Liver (tissue), 8 donors: ENCODE measurements at regions not wholly inside any gene's neighbourhood (a gene's known extent, or its start where the extent isn't known, plus 50 kb on each side); places are given as distances from the start of the nearest gene placed in this dataset.

Source experiments
- DNase-seq: peaks from one replicate; pipeline ENCODE4 v3.0.0-alpha.2; 2017; ENCODE audit warnings: low spot score
- H3K27ac ChIP-seq, 2 donors: one replicate each; pipeline ENCODE4 v1.7.0; 2013; ENCODE audit warnings: inconsistent platforms in 2 of 2, low read length in 2 of 2, control low read depth in 1 of 2, low read depth in 1 of 2, mild to moderate bottlenecking in 1 of 2
- H3K27me3 ChIP-seq, 4 donors: one replicate each; pipeline versions ENCODE4 v1.6.1 to v1.7.0; 2013; ENCODE audit warnings: low read length in 3 of 4, inconsistent platforms in 1 of 4, mild to moderate bottlenecking in 1 of 4, moderate library complexity in 1 of 4; ENCODE audit not compliant: control insufficient read depth in 4 of 4, insufficient read depth in 4 of 4
- H3K36me3 ChIP-seq, 4 donors: one replicate each; pipeline versions ENCODE4 v1.6.1 to v1.7.0; 2013; ENCODE audit warnings: low read length in 3 of 4, mild to moderate bottlenecking in 3 of 4, low read depth in 1 of 4, moderate library complexity in 1 of 4; ENCODE audit not compliant: control insufficient read depth in 4 of 4, insufficient read depth in 3 of 4
- H3K4me1 ChIP-seq, 4 donors: one replicate each; pipeline versions ENCODE4 v1.6.1 to v1.7.0; 2013; ENCODE audit warnings: low read length in 3 of 4, mild to moderate bottlenecking in 3 of 4, moderate library complexity in 1 of 4; ENCODE audit not compliant: control insufficient read depth in 4 of 4, insufficient read depth in 4 of 4
- H3K4me3 ChIP-seq, 3 donors: one replicate each; pipeline versions ENCODE4 v1.6.1 to v1.7.0; 2013; ENCODE audit warnings: low read length in 3 of 3, control low read depth in 1 of 3, low read depth in 1 of 3, mild to moderate bottlenecking in 1 of 3
- H3K9ac ChIP-seq, 2 donors: one replicate each; pipeline ENCODE4 v1.7.0; 2013; ENCODE audit warnings: low read length in 2 of 2, mild to moderate bottlenecking in 2 of 2, moderate library complexity in 2 of 2, control low read depth in 1 of 2, low read depth in 1 of 2
- H3K9me3 ChIP-seq, 4 donors: one replicate each; pipeline versions ENCODE4 v1.6.1 to v1.7.0; 2013; ENCODE audit warnings: low read length in 3 of 4; ENCODE audit not compliant: control insufficient read depth in 4 of 4
- EGR1 ChIP-seq, 2 donors: IDR thresholded peaks; 2 replicates each; pipeline ENCODE4 v1.6.1; 2016 to 2018; ENCODE audit warnings: antibody characterized with exemption in 2 of 2, low read depth in 2 of 2
- FOXA1 ChIP-seq: IDR thresholded peaks from 2 replicates; pipeline ENCODE4 v1.6.1; 2016; ENCODE audit warnings: antibody characterized with exemption
- FOXA2 ChIP-seq: IDR thresholded peaks from 2 replicates; pipeline ENCODE4 v1.6.1; 2016; ENCODE audit warnings: antibody characterized with exemption
- GABPA ChIP-seq, 2 donors: IDR thresholded peaks in 1 of 2; conservative IDR thresholded peaks in 1 of 2; 2 replicates each; pipeline ENCODE4 v1.6.1; 2016; ENCODE audit warnings: antibody characterized with exemption in 2 of 2, mild to moderate bottlenecking in 1 of 2, moderate library complexity in 1 of 2
- HNF4A ChIP-seq, 2 donors: conservative IDR thresholded peaks; 2 replicates each; pipeline ENCODE4 v1.6.1; 2016; ENCODE audit warnings: antibody characterized with exemption in 2 of 2, mild to moderate bottlenecking in 2 of 2
- HNF4G ChIP-seq: IDR thresholded peaks from 2 replicates; pipeline ENCODE4 v1.6.1; 2016; ENCODE audit warnings: antibody characterized with exemption
- JUND ChIP-seq, 2 donors: IDR thresholded peaks; 2 replicates each; pipeline ENCODE4 v1.6.1; 2016; ENCODE audit warnings: antibody characterized with exemption in 2 of 2
- NR2F2 ChIP-seq: IDR thresholded peaks from 2 replicates; pipeline ENCODE4 v1.6.1; 2016; ENCODE audit warnings: antibody characterized with exemption
- RAD21 ChIP-seq, 2 donors: IDR thresholded peaks; 2 replicates each; pipeline ENCODE4 v1.6.1; 2016; ENCODE audit warnings: antibody characterized with exemption in 2 of 2, mild to moderate bottlenecking in 2 of 2
- RXRA ChIP-seq, 2 donors: IDR thresholded peaks; 2 replicates each; pipeline ENCODE4 v1.6.1; 2017 to 2018; ENCODE audit warnings: antibody characterized with exemption in 2 of 2, mild to moderate bottlenecking in 1 of 2
- TAF1 ChIP-seq: conservative IDR thresholded peaks from 2 replicates; pipeline ENCODE4 v1.6.1; 2016; ENCODE audit warnings: antibody characterized with exemption, mild to moderate bottlenecking
- YY1 ChIP-seq: IDR thresholded peaks from 2 replicates; pipeline ENCODE4 v1.6.1; 2016; ENCODE audit warnings: antibody characterized with exemption, mild to moderate bottlenecking
- WGBS: extraction: QIAGEN DNeasy Blood & Tissue Kit; methylation state at CpG from one replicate; pipeline ENCODE4 v1.1.7; 2013; 5-methylcytosine and 5-hydroxymethylcytosine counted together
- TF ChIP-seq, protein P1 (sequence below): IDR thresholded peaks from 2 replicates; pipeline ENCODE4 v1.6.1; 2016; ENCODE audit warnings: antibody characterized with exemption
- TF ChIP-seq, protein P2 (sequence below): fragments of 150-350 bp; IDR thresholded peaks from 2 replicates; pipeline ENCODE4 v1.5.1; 2017; ENCODE audit warnings: improper control_type of control experiment, low read depth, low read length; ENCODE audit not compliant: missing input control
- TF ChIP-seq, protein P3 (sequence below): IDR thresholded peaks from 2 replicates; pipeline ENCODE4 v1.6.1; 2016; ENCODE audit warnings: antibody characterized with exemption
- TF ChIP-seq, protein P4 (sequence below): IDR thresholded peaks from 2 replicates; pipeline ENCODE4 v1.6.1; 2016; ENCODE audit warnings: antibody characterized with exemption, mild to moderate bottlenecking
- TF ChIP-seq, protein P5 (sequence below): IDR thresholded peaks from 2 replicates; pipeline ENCODE4 v1.6.1; 2016; ENCODE audit warnings: antibody characterized with exemption
- donor health status: healthy.
- donor health status: healthy.
- donor health status: healthy.
- donor health status: healthy.
- donor health status: healthy.

DNA sequence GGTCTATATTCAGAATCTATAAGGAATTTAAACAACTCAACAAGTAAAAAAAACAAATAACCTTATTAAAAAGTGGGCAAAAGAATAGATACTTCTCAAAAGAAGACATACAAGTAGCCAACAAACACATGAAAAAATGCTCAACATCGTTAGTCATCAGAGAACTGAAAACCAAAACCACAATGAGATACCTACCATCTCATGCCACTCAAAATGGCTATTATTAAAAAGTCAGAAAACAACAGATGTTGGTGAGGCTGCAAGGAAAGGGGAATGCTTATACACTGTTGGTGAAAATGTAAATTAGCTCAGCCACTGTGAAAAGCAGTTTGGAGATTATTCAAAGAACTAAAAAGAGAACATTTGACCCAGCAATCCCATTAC lies 201.6 kb downstream of the QDPR start:
- Histone ChIP-seq H3K4me3 (no peak overlapping the region), H3K9ac (no peak overlapping the region), H3K36me3 (no peaks in the 10 kb centered on the region), H3K9me3 (peaks cover 0 to 2% (median 0%) of the 10 kb centered on the region in 4 donors), H3K4me1 (no peaks in the 10 kb centered on the region), H3K27me3 (no peaks in the 10 kb centered on the region), H3K27ac (no peak overlapping the region)
- WGBS = 70% methylated on average over 1 of the region's 1 CpG
- TF ChIP-seq, protein P1, sequence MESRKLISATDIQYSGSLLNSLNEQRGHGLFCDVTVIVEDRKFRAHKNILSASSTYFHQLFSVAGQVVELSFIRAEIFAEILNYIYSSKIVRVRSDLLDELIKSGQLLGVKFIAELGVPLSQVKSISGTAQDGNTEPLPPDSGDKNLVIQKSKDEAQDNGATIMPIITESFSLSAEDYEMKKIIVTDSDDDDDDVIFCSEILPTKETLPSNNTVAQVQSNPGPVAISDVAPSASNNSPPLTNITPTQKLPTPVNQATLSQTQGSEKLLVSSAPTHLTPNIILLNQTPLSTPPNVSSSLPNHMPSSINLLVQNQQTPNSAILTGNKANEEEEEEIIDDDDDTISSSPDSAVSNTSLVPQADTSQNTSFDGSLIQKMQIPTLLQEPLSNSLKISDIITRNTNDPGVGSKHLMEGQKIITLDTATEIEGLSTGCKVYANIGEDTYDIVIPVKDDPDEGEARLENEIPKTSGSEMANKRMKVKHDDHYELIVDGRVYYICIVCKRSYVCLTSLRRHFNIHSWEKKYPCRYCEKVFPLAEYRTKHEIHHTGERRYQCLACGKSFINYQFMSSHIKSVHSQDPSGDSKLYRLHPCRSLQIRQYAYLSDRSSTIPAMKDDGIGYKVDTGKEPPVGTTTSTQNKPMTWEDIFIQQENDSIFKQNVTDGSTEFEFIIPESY = no peak
- TF ChIP-seq, protein P2, sequence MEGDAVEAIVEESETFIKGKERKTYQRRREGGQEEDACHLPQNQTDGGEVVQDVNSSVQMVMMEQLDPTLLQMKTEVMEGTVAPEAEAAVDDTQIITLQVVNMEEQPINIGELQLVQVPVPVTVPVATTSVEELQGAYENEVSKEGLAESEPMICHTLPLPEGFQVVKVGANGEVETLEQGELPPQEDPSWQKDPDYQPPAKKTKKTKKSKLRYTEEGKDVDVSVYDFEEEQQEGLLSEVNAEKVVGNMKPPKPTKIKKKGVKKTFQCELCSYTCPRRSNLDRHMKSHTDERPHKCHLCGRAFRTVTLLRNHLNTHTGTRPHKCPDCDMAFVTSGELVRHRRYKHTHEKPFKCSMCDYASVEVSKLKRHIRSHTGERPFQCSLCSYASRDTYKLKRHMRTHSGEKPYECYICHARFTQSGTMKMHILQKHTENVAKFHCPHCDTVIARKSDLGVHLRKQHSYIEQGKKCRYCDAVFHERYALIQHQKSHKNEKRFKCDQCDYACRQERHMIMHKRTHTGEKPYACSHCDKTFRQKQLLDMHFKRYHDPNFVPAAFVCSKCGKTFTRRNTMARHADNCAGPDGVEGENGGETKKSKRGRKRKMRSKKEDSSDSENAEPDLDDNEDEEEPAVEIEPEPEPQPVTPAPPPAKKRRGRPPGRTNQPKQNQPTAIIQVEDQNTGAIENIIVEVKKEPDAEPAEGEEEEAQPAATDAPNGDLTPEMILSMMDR = no peak
- TF ChIP-seq, protein P3, sequence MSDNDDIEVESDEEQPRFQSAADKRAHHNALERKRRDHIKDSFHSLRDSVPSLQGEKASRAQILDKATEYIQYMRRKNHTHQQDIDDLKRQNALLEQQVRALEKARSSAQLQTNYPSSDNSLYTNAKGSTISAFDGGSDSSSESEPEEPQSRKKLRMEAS = no peak
- TF ChIP-seq FOXA1 (no peak), NR2F2 (no peak), GABPA (IDR thresholded peaks at IDR 0.05 in 1 of 2, conservative IDR thresholded peaks at IDR 0.05 in 1 of 2) (no peak), EGR1 (IDR thresholded peaks at IDR 0.05; ENCODE audit: low read depth in 2 of 2) (no peak), JUND (IDR thresholded peaks at IDR 0.05) (no peak), HNF4A (conservative IDR thresholded peaks at IDR 0.05) (no peak), FOXA2 (no peak), YY1 (no peak), HNF4G (no peak), RAD21 (IDR thresholded peaks at IDR 0.05) (no peak), TAF1 (no peak), RXRA (IDR thresholded peaks at IDR 0.05) (no peak)
- TF ChIP-seq, protein P4, sequence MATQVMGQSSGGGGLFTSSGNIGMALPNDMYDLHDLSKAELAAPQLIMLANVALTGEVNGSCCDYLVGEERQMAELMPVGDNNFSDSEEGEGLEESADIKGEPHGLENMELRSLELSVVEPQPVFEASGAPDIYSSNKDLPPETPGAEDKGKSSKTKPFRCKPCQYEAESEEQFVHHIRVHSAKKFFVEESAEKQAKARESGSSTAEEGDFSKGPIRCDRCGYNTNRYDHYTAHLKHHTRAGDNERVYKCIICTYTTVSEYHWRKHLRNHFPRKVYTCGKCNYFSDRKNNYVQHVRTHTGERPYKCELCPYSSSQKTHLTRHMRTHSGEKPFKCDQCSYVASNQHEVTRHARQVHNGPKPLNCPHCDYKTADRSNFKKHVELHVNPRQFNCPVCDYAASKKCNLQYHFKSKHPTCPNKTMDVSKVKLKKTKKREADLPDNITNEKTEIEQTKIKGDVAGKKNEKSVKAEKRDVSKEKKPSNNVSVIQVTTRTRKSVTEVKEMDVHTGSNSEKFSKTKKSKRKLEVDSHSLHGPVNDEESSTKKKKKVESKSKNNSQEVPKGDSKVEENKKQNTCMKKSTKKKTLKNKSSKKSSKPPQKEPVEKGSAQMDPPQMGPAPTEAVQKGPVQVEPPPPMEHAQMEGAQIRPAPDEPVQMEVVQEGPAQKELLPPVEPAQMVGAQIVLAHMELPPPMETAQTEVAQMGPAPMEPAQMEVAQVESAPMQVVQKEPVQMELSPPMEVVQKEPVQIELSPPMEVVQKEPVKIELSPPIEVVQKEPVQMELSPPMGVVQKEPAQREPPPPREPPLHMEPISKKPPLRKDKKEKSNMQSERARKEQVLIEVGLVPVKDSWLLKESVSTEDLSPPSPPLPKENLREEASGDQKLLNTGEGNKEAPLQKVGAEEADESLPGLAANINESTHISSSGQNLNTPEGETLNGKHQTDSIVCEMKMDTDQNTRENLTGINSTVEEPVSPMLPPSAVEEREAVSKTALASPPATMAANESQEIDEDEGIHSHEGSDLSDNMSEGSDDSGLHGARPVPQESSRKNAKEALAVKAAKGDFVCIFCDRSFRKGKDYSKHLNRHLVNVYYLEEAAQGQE = no peak
- TF ChIP-seq, protein P5, sequence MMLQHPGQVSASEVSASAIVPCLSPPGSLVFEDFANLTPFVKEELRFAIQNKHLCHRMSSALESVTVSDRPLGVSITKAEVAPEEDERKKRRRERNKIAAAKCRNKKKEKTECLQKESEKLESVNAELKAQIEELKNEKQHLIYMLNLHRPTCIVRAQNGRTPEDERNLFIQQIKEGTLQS = no peak
- DNase-seq = no peak
